GM12872 (cell line): ENCODE measurements at regions not wholly inside any gene's neighbourhood (a gene's known extent, or its start where the extent isn't known, plus 50 kb on each side); places are given as distances from the start of the nearest gene placed in this dataset.
A peak's percentile ranks its signal among the peaks of the same experiment; 100 is the strongest.

Experiments
- TF ChIP-seq, protein P1 (sequence below): IDR thresholded peaks from 3 replicates; pipeline ENCODE4 v1.5.1; 2011; ENCODE audit warnings: low read depth, mild to moderate bottlenecking, low read length, moderate library complexity; ENCODE audit not compliant: insufficient read depth

DNA sequence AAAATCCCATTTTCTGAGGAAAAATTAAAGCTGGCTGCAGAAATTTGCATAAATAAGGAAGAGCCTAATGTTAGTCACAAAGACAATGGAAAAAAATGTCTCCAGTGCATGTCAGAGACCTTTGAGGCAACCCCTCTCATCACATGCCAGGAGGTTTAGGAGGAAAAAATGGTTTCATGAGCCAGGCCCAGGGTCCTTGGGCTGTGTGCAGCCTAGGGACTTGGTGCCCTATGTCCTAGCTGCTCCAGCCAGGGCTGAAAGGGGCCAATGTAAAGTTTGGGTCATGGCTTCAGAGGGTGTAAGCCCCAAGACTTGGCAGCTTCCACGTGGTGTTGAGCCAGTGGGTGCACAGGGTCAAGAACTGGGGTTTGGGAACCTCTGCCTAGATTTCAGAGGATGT, 1252.6 kb downstream of the PCDH9 start:
- TF ChIP-seq, protein P1, sequence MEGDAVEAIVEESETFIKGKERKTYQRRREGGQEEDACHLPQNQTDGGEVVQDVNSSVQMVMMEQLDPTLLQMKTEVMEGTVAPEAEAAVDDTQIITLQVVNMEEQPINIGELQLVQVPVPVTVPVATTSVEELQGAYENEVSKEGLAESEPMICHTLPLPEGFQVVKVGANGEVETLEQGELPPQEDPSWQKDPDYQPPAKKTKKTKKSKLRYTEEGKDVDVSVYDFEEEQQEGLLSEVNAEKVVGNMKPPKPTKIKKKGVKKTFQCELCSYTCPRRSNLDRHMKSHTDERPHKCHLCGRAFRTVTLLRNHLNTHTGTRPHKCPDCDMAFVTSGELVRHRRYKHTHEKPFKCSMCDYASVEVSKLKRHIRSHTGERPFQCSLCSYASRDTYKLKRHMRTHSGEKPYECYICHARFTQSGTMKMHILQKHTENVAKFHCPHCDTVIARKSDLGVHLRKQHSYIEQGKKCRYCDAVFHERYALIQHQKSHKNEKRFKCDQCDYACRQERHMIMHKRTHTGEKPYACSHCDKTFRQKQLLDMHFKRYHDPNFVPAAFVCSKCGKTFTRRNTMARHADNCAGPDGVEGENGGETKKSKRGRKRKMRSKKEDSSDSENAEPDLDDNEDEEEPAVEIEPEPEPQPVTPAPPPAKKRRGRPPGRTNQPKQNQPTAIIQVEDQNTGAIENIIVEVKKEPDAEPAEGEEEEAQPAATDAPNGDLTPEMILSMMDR, result no peak

DNA sequence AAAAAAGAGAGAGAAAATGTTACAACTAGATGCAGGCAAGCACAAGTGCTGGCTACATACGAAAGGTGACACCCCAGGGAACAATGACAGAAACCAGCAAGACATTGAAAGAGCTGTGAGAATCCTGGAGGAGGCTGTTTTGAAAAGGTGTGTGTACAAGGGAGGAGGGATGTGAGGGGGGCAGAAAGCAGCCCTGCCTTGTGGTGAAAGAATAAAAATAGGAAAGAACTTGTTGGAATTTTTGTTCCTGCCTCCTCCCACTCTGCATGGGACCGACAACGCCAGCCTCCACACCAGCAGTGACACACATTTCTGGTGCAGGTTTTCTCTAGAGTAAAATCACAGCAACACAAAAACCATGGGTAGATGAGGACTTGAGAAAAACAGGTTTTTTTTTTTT, 1258.6 kb downstream of the PCDH9 start:
- TF ChIP-seq, protein P1, result no peak

DNA sequence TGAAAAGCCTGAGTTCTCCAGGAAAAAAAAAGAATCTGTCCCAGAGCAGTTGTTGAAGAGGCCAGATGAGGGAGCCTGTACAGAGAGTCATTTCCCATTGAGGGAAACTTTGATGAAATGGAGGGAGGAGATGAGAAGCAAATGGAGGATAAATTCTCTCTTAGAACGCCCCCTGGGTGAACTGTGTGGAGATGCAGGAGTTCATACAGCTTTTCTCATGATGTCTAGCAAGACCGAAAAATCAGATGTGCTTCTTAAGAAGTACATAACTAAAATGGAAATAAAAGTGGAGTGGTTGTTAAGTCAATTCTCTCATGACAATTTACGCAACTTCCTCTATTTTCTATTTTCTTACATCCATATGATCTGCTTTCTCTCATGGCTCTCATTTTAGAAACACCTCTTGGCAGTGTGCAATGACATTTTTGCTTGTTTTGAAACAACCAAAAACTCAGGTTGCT, 1263.1 kb downstream of the PCDH9 start:
- TF ChIP-seq, protein P1, result 0 out of 3 replicates have a peak, but pooled peaks have one; percentile 26

DNA sequence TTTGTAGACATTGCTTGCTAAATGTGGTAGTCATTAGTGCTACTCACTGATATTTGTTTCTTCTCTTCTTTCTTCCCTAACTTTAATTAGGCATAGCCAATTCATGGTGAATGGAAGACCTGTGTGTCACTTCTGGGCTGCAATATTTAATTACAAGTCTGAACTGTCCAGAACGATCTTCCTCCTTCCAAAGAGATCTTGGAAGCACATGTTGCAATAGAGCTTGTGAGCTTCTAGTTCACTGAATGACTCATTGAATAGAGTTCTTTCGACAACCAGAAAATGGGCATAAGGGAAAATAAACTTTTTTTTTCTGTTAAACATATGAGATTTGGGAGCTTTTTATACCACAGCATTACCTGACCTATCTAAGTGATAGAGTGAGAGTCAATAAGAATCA, 1264.6 kb downstream of the PCDH9 start:
- TF ChIP-seq, protein P1, result no peak

DNA sequence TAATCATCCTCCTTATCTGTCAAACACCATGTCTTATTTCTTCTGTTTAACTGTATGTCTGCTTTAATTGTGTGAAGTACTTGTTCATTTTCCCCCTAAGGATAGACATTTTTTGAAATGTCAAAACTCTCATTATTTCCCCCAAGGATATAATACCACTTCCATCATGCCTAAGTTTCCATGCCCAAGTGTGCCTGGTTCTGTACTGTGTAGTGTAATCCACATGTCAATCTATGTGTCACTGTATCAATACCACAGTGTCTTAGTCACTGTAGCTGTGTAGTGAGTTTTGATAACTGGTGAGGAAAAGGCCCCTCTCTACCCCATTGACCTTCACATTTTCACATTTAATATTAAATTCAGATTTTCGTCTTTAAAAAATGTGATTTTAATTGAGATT, 1265.5 kb downstream of the PCDH9 start:
- TF ChIP-seq, protein P1, result no peak

DNA sequence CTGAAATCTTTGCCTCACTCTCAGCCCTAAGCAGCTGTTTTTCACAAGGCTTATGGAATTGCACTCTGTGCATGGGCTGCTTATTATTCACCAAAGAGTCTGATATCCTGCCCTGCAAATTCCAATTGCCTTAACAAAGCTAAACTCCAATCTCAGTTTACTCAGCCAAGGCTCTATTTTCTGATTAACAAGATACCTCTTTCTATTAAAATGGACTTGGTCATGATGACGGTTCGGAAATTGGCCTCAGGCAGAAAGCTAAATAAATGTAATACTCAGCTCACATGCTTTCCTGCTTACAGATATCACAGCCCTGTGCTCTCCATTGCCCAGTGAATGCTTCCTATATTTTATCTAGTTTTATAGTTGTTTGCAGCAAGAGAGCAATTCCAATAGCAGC, 1270.8 kb downstream of the PCDH9 start:
- TF ChIP-seq, protein P1, result no peak

DNA sequence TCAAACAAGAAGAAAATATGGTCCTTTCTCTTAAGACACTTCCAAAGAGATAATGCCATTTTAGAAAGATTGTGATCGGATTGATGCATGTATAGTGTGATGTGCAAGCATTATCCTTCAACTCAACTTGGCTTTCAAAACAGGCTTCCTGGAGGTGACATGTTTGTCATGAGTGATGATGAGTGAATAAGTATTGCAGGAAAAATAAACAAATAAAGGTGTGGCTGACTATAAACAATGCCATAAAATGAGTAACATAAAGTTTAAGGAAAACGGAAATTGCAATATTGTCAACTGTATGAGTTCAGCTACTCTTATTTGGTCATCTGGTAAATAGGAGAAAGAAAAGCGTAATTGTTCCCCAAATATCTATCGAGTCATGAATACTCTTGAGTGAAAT, 1283.7 kb downstream of the PCDH9 start:
- TF ChIP-seq, protein P1, result no peak

DNA sequence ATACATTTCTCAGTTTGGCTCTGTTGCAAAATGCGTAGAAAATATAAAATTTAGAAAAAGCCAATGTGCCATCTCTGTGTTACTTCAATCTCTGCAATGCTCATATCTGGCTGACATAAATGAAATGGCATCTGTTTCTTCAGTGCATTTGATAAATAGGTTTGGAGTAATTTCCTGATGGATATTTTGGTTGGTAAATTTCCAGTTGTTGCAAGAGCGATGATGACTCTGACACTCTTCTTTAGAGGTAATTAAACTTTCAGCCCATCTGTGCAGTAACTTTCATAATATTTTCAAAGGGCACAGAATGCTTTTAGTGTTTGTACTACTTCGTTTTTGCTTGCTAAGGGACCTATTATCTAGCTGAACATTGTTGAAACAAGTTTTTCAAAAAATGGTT, 1286.4 kb downstream of the PCDH9 start:
- TF ChIP-seq, protein P1, result no peak
